Activated T-cell treated with anti-CD3 and anti-CD28 coated beads, Interleukin-2, amount 50 U/mL, for 24 hours (primary cell): ENCODE measurements at regions not wholly inside any gene's neighbourhood (a gene's known extent, or its start where the extent isn't known, plus 50 kb on each side); places are given as distances from the start of the nearest gene placed in this dataset.

Source experiments
- DNase-seq: peaks from one replicate; pipeline ENCODE4 v3.0.0-alpha.2; 2020
- H3K27ac Mint-ChIP-seq: 2 replicates; pipeline ENCODE4 v1.8.0; 2020; ENCODE audit warnings: mild to moderate bottlenecking, mixed read lengths
- H3K27me3 Mint-ChIP-seq: 2 replicates; pipeline ENCODE4 v1.8.0; 2020; ENCODE audit warnings: mixed read lengths
- H3K36me3 Mint-ChIP-seq: 2 replicates; pipeline ENCODE4 v1.8.0; 2020; ENCODE audit warnings: low read depth, mixed read lengths
- H3K4me1 Mint-ChIP-seq: 2 replicates; pipeline ENCODE4 v1.8.0; 2020; ENCODE audit warnings: low read depth, mixed read lengths
- H3K4me3 Mint-ChIP-seq: 2 replicates; pipeline ENCODE4 v1.8.0; 2020; ENCODE audit warnings: mild to moderate bottlenecking, moderate library complexity, mixed read lengths
- H3K9me3 Mint-ChIP-seq: 2 replicates; pipeline ENCODE4 v1.8.0; 2020; ENCODE audit warnings: mixed read lengths

DNA sequence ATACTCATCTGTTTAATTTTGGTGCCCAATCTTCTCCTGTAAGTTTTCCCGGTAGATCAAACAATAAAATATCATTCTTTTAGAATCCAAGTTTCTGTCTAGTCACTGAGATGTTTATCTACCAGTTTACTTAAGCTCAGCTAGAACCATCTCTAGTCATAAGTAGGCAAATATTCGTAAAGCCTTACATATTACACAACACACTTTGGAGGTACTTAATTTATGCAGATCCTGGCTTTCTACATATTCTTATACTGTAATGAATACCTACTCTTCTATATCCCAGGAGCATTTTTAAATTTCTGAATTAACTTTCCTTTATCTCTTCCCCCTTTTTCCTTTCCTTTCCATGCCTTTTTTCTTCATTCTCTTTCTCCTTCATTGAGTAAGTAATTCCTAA lies 185.9 kb upstream of the ZBTB20 start:
- no peak overlapping the region for H3K4me3 Mint-ChIP-seq
- H3K27me3 Mint-ChIP-seq: no peaks in the 10 kb centered on the region
- no peaks in the 10 kb centered on the region for H3K9me3 Mint-ChIP-seq
- no peak for DNase-seq
- H3K36me3 Mint-ChIP-seq: no peaks in the 10 kb centered on the region
- no peak overlapping the region for H3K27ac Mint-ChIP-seq
- no peaks in the 10 kb centered on the region for H3K4me1 Mint-ChIP-seq

DNA sequence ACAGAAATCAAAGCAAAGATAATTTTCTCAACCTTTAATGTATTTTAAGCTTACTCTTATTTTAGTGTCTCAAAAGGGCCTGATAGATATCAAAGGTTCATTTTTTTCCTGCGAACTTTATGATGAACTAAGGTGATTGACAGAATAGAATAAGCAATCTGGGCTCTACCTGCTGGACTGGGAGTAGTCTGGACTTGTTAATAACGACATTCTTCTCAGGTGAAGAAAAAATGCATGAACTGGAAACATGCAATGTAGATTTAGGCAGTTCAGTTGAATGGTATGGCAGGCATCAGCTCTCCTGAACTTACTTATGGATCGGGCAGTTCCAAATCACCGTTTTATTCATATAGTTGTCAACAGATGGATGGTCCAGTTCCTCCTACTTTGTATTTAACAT lies 189.7 kb upstream of the ZBTB20 start:
- H3K27ac Mint-ChIP-seq: no peak overlapping the region
- H3K4me3 Mint-ChIP-seq: no peak overlapping the region
- DNase-seq: no peak
- peaks cover 4% of the 10 kb centered on the region for H3K4me1 Mint-ChIP-seq
- no peaks in the 10 kb centered on the region for H3K9me3 Mint-ChIP-seq
- no peaks in the 10 kb centered on the region for H3K36me3 Mint-ChIP-seq
- no peaks in the 10 kb centered on the region for H3K27me3 Mint-ChIP-seq

DNA sequence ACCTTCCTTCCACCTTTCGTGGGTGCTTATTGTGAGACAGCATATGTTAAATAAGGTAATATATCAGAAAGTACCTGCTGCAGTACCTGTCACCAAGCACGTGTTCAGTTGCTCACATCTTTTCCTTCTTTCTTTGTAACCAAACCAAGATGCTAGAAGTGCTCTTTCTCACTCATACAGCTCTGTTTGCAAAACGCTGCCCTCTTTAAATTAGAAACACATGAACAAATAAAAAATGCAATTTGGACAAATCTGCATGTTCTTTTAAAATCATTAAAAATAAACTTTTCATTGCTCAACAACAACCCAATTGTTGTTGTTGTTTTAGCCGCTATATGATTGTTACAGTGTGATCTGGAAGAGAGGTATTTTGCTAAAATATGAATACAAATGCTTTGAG lies 193.5 kb upstream of the ZBTB20 start:
- Mint-ChIP-seq H3K36me3 (no peaks in the 10 kb centered on the region), H3K4me1 (peaks cover 4% of the 10 kb centered on the region), H3K4me3 (no peak overlapping the region), H3K27me3 (no peaks in the 10 kb centered on the region), H3K9me3 (no peaks in the 10 kb centered on the region), H3K27ac (no peak overlapping the region)
- no peak for DNase-seq

DNA sequence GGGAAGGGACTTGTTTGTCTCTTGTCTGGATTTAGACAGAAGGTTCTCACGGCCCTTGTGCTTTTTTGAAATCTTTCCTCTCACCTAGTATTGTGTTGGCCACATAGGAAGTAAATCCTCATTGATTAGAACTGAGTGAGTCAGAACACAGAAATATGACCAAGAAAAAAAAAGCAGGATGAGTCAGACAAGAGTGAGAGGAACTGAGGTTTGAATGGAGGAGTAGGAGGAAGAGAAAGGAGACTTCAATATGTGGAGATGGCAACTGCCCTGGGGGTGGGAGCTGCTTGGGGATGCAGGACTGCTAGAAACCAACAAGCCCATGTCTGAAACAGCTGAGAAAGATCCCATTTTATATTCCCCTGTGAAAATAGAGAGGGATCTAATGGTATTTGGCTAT lies 194.1 kb upstream of the ZBTB20 start:
- no peak overlapping the region for H3K4me3 Mint-ChIP-seq
- H3K27me3 Mint-ChIP-seq: no peaks in the 10 kb centered on the region
- no peak for DNase-seq
- H3K36me3 Mint-ChIP-seq: no peaks in the 10 kb centered on the region
- peaks cover 4% of the 10 kb centered on the region for H3K4me1 Mint-ChIP-seq
- no peak overlapping the region for H3K27ac Mint-ChIP-seq
- no peaks in the 10 kb centered on the region for H3K9me3 Mint-ChIP-seq

DNA sequence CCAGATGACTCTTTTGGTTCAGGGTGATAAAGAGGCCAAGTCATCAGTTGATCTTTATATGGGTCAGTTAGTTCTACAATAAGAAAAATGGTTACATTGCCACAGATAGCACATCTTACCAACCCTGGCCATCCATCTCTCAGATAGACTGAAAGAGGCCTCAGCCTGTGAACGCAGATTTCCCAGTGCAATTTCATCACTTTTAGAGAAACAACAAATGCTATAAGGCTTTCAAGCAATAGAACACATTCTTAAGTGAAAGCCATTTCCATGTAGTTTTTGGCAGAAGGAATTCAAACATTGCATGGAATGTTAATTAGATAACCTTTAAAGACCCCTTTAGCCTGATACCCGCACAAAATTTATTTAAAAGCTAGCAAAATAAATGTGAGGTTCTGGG lies 200.6 kb upstream of the ZBTB20 start:
- Mint-ChIP-seq H3K27me3 (no peaks in the 10 kb centered on the region), H3K4me3 (no peak overlapping the region), H3K36me3 (no peaks in the 10 kb centered on the region), H3K27ac (no peak overlapping the region), H3K9me3 (no peaks in the 10 kb centered on the region), H3K4me1 (no peaks in the 10 kb centered on the region)
- no peak for DNase-seq

DNA sequence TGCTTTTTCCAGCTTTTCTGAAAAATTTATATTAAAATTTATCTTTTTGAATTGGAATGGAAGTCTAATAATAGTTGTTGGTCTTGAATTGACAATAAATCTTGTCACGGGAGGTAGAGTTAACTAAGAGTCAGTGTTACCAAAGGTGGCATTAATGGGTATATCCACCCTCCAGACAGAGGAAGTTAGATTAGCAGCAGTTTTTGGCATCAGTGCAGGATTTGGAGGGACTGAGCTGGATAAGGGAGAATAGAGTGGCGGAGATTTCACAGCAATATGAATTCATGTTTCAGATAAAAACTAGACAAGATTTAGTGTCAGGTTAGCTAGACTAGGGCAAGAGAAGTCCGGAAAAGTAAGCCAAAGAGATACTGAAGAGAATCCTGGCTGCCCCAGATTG lies 201.3 kb upstream of the ZBTB20 start:
- H3K36me3 Mint-ChIP-seq: no peaks in the 10 kb centered on the region

DNA sequence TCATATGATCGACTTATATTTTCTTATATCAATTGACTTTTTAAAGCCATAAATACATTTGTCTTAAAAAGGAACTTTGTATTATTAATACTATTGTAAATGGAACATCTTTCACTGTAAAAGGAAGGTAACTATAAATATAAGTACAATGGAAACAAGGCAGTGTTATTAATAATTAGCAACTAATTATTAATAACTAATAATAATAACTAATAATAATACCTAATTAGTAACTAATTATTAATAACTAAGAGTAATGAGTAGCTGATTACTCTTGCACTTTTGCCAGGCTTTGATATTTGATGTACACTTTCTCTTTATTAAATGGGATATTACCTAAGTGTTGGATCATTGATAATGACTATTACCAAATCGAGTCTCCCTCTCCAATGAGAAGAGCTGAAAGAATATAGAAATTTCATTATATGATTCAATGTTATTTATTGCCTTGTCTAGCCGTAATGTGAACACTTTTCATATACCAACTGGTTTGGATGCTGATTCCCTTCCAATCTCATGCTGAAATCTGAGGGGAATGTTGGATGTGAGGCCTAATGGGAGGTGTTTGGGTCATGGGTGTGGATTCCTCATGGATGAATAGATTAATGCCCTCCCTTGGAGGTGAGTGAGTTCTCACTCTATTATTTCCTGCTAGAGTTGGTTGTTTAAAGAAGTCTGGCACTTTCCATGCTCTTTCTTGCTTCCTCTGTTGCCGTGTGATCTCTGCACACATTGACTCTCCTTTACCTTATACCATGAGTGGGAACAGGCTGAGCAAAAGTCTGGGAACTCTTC lies 202.1 kb upstream of the ZBTB20 start:
- Mint-ChIP-seq H3K9me3 (no peaks in the 10 kb centered on the region), H3K27me3 (no peaks in the 10 kb centered on the region), H3K4me1 (no peaks in the 10 kb centered on the region), H3K27ac (no peak overlapping the region), H3K4me3 (no peak overlapping the region), H3K36me3 (no peaks in the 10 kb centered on the region)
- no peak for DNase-seq

More for the DNA sequence above, 201.3 kb upstream of the ZBTB20 start:
- H3K4me1 Mint-ChIP-seq: no peaks in the 10 kb centered on the region
- no peaks in the 10 kb centered on the region for H3K9me3 Mint-ChIP-seq
- H3K4me3 Mint-ChIP-seq: no peak overlapping the region
- H3K27ac Mint-ChIP-seq: no peak overlapping the region
- H3K27me3 Mint-ChIP-seq: no peaks in the 10 kb centered on the region
- DNase-seq: no peak

DNA sequence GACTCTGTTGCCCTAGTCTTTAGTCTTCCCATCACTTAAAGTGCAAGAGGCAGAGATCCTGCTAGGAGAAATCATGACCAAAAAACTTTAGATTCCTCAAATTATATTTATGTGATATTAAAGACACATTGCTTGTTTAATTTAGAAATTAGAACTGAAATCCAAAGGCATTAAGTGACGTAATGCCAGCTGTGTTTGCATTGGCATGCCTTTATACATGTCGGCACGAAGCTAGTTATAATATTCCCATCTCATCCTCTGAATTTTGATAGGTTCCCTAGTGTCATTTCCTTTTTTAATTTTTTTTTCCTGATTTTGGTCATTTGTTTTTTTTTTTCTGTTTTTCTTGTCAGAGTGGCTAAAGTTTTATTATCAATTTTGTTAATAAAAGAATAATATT lies 203.5 kb upstream of the ZBTB20 start:
- H3K9me3 Mint-ChIP-seq: peaks cover 6% of the 10 kb centered on the region
- H3K4me1 Mint-ChIP-seq: no peaks in the 10 kb centered on the region
- no peak overlapping the region for H3K27ac Mint-ChIP-seq
- no peaks in the 10 kb centered on the region for H3K27me3 Mint-ChIP-seq
- no peaks in the 10 kb centered on the region for H3K36me3 Mint-ChIP-seq
- DNase-seq: no peak
- H3K4me3 Mint-ChIP-seq: no peak overlapping the region

DNA sequence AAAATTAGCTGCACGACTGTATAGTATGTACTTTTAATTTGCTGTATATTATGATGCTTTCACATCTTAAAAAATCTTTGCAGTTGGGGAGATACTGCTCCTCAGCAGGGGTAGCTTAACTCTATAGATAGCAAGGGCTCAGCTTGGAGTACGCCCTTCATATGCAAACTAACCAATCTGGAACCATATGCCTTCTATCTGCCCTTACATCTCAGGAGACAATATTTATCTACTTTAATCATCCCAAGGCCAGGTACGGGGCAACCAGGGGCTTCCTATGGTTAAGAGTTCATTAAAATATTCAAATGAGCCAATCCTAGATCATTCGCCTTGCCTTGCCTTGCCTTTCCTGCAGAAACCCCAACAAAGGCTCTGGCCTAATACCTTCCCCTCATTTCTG lies 204.1 kb upstream of the ZBTB20 start:
- Mint-ChIP-seq H3K27me3 (no peaks in the 10 kb centered on the region), H3K4me1 (no peaks in the 10 kb centered on the region), H3K36me3 (no peaks in the 10 kb centered on the region), H3K27ac (no peak overlapping the region), H3K4me3 (no peak overlapping the region), H3K9me3 (peaks cover 6% of the 10 kb centered on the region)
- DNase-seq: no peak

DNA sequence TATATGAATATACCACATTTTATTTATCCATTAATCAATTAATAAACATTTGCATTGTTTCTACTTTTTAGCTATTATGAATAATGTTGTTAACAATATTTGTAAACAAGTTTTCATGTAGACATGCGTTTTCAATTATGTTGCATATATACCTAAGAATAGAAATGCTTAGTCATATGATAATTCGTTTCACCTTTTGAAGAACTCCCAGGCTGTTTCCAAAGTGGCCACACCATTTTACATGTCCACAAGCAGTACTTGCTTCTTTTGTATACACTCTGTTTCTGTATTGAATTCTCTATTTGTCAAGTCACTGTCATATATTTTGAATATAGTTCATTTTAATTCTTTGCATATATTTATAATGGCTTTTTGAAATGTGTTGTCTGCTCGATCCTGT lies 206.9 kb upstream of the ZBTB20 start:
- no peak for DNase-seq
- H3K27ac Mint-ChIP-seq: no peak overlapping the region
- H3K36me3 Mint-ChIP-seq: no peaks in the 10 kb centered on the region
- no peaks in the 10 kb centered on the region for H3K4me1 Mint-ChIP-seq
- no peaks in the 10 kb centered on the region for H3K27me3 Mint-ChIP-seq
- peaks cover 6% of the 10 kb centered on the region for H3K9me3 Mint-ChIP-seq
- no peak overlapping the region for H3K4me3 Mint-ChIP-seq

DNA sequence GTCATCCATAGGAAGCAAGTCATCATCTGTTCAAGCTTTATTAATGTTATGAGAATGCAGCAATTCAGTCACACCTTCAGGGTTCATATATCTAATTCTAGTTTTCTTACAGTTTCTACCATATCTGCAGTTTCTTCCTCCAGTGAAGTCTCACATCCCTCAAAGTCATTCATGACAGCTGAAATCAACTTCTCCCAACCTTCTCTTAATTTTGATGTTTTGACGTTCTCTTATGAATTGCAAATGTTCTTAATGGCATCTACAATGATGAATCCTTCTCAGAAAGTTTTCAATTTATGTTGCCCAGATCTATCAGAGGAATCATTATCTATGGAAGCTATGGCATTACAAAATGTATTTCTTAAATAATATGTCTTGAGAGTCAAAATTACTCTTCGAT lies 210.4 kb upstream of the ZBTB20 start:
- Mint-ChIP-seq H3K27me3 (no peaks in the 10 kb centered on the region), H3K36me3 (no peaks in the 10 kb centered on the region)

DNA sequence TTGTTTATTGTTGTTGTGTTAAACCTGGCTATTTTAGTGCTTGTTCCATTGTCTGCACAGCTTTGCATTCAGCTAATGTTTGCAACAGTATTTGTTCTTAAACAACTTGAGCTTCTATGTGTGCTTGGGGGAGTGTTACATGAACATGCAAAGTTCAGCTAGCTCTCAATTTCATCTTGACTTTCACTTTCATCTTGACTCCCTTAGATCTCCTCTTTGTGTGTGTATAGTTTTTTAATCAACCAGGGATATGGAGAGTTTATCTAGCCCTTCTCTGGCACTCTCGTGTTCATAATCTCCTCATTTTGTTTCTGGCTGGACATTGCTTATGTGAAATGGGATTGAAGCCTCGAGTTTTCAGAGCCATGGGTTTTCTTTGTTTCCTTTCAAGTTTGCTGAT lies 212.4 kb upstream of the ZBTB20 start:
- Mint-ChIP-seq H3K36me3 (no peaks in the 10 kb centered on the region), H3K9me3 (peaks cover 6% of the 10 kb centered on the region), H3K27me3 (no peaks in the 10 kb centered on the region), H3K4me1 (peaks cover 7% of the 10 kb centered on the region), H3K27ac (no peak overlapping the region), H3K4me3 (no peak overlapping the region)
- no peak for DNase-seq

More for the DNA sequence above, 210.4 kb upstream of the ZBTB20 start:
- no peak for DNase-seq
- Mint-ChIP-seq H3K9me3 (peaks cover 6% of the 10 kb centered on the region), H3K4me3 (no peak overlapping the region), H3K4me1 (peaks cover 7% of the 10 kb centered on the region), H3K27ac (no peak overlapping the region)

DNA sequence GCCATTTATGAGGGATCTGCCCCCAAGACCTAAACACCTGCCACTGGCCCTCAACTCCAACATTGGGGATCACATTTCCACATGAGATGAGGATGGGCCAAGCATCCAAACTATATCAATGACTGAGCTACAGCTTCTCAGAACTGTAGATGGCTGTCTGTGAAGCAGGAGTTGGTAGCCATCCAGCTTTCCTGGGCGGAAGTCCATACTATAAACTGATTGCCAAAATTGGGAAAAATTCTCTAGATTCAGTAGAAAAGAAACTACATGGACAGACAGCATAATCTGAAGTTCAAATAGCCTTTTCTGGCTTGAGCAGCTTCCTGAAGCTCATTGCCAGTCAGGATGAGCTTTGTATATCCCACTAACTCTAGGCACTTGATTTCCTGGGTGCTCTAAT lies 214.7 kb upstream of the ZBTB20 start:
- Mint-ChIP-seq H3K9me3 (peaks cover 15% of the 10 kb centered on the region), H3K36me3 (no peaks in the 10 kb centered on the region), H3K27me3 (no peaks in the 10 kb centered on the region), H3K4me1 (peaks cover 7% of the 10 kb centered on the region), H3K4me3 (no peak overlapping the region), H3K27ac (no peak overlapping the region)
- no peak for DNase-seq

DNA sequence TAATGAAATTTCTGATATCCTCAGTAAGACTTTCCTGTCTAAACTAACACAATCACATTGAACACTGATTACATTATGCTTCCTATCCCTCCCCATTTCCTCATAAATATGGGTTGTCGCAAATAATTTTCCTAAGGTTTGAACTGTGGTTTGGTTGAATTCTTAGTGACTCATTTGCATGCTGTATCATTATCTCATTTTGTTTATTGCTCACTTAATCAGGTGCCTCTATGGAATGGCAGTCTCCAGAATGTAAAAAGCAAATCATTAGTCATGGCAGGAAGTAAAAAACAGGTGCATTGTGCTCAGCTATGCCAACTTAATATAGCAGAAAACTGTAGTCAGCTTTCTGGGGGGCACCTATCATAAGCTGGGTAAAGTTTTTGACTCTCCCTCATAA lies 216.0 kb upstream of the ZBTB20 start:
- Mint-ChIP-seq H3K9me3 (peaks cover 15% of the 10 kb centered on the region), H3K27ac (no peak overlapping the region), H3K36me3 (no peaks in the 10 kb centered on the region), H3K4me3 (no peak overlapping the region), H3K4me1 (peaks cover 7% of the 10 kb centered on the region), H3K27me3 (no peaks in the 10 kb centered on the region)
- no peak for DNase-seq

DNA sequence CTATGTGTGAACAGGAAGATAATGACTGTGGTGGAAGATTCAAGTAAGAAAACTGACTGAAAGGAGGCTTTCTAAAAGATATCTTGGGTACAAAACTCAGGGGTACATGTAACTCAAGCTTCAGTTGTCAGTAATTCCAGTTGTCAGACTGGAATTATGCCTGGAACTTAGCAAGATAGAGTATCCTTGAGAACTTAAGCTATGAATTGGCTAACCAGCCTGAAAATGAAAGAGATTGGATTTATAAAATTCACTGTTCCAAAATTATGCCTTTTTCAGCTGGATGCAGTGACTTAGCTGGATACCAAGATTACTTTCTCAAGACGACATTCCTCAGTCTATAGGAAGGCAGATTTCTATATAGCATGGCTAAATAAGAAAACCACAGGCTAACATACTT lies 221.9 kb upstream of the ZBTB20 start:
- Mint-ChIP-seq H3K4me3 (no peak overlapping the region), H3K36me3 (no peaks in the 10 kb centered on the region), H3K27me3 (no peaks in the 10 kb centered on the region), H3K9me3 (peaks cover 15% of the 10 kb centered on the region), H3K27ac (no peak overlapping the region), H3K4me1 (no peaks in the 10 kb centered on the region)
- DNase-seq: no peak

DNA sequence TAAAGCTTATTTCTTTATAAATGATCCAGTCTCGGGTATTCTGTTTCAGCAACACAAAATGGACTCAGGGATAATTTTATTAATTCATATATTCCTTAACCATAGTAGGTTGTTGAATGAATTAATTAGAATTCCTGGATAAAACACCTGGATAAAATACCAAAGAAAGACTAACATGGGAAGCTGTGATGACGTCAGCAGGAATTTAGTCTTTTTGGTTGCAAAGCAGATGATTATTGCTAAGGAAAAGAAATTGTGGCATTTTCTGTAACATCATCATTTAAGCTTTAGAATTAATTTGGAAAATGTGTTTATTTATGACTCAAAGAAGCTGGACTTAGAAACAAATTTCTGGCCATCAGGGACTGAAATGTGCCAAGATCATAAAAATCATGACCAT lies 228.3 kb upstream of the ZBTB20 start:
- H3K4me1 Mint-ChIP-seq: no peaks in the 10 kb centered on the region
- H3K27me3 Mint-ChIP-seq: no peaks in the 10 kb centered on the region
- no peaks in the 10 kb centered on the region for H3K9me3 Mint-ChIP-seq
- no peak overlapping the region for H3K27ac Mint-ChIP-seq
- H3K36me3 Mint-ChIP-seq: no peaks in the 10 kb centered on the region
- H3K4me3 Mint-ChIP-seq: no peak overlapping the region
- no peak for DNase-seq
